SJSA1 (cell line): ENCODE measurements at regions not wholly inside any gene's neighbourhood (a gene's known extent, or its start where the extent isn't known, plus 50 kb on each side); places are given as distances from the start of the nearest gene placed in this dataset.
A peak's percentile ranks its signal among the peaks of the same experiment; 100 is the strongest.

Source experiments
- DNase-seq, 2 experiments: peaks; one replicate each; pipeline ENCODE4 v3.0.0-alpha.2; 2015 to 2020; ENCODE audit warnings: low spot score in 2 of 2, low read depth in 1 of 2
- H3K27ac ChIP-seq: fragments of 250-450 bp; sonication (Bioruptor Pico); 2 replicates; pipeline ENCODE4 v1.5.1; 2020; ENCODE audit warnings: mild to moderate bottlenecking, moderate library complexity
- H3K27me3 ChIP-seq: fragments of 250-450 bp; sonication (Bioruptor Pico); replicated peaks from 2 replicates; pipeline ENCODE4 v1.5.1; 2020; ENCODE audit warnings: mild to moderate bottlenecking, moderate library complexity
- H3K36me3 ChIP-seq: fragments of 250-450 bp; sonication (Bioruptor Pico); 2 replicates; pipeline ENCODE4 v1.5.1; 2020; ENCODE audit warnings: mild to moderate bottlenecking
- H3K4me1 ChIP-seq: fragments of 250-450 bp; sonication (Bioruptor Pico); replicated peaks from 2 replicates; pipeline ENCODE4 v1.6.1; 2021; ENCODE audit warnings: mild to moderate bottlenecking
- H3K4me3 ChIP-seq: fragments of 250-450 bp; sonication (Bioruptor Pico); 2 replicates; pipeline ENCODE4 v1.5.1; 2020; ENCODE audit warnings: mild to moderate bottlenecking
- H3K9me3 ChIP-seq: fragments of 250-450 bp; sonication (Bioruptor Pico); replicated peaks from 2 replicates; pipeline ENCODE4 v1.5.1; 2020; ENCODE audit warnings: mild to moderate bottlenecking

DNA sequence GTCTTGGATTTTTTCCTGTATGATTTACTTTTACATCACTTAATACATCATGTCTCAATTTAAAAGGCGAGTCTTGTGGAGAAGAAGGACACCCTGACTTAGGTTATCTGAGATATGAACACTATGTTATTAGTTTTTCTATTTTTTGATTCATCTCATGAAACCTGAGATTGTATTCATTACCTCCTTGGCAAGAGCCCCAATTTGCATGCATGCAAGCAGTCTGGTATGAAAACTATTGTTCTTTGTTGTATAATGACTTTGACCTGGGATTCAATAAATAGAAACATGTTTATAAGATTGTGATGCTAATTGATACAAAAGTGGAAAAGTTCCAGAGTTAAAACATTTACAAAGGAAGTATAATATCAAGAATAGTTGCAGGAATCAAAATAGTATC is 576.1 kb downstream of the NOVA1 start:
- Histone ChIP-seq H3K27me3 (no peaks in the 10 kb centered on the region), H3K36me3 (no peaks in the 10 kb centered on the region), H3K9me3 (no peaks in the 10 kb centered on the region), H3K4me1 (no peaks in the 10 kb centered on the region), H3K4me3 (no peak overlapping the region), H3K27ac (no peak overlapping the region)
- no peak for DNase-seq

DNA sequence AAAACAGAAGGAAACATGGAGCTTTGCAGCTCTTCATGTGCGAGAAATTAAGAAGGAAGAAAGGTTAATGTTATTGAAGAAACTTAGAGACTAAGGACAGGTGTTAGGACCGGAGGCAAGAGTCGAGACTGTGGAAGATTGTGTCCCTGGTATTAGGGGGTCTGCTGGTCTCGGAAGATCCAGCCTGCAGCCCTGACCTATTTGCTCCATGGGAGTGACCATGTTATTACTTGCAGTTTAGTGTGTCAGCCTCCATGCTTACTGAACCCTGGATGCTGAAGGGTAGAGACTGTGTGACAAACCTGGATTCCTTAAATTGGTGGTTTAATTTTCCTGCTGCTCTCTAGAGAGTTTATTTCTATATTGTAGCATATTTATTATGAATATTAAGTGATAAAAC is 580.6 kb downstream of the NOVA1 start:
- no peak overlapping the region for H3K4me3 ChIP-seq
- no peaks in the 10 kb centered on the region for H3K36me3 ChIP-seq
- no peak for DNase-seq
- H3K27ac ChIP-seq = no peak overlapping the region
- no peaks in the 10 kb centered on the region for H3K9me3 ChIP-seq
- no peaks in the 10 kb centered on the region for H3K27me3 ChIP-seq
- H3K4me1 ChIP-seq = no peaks in the 10 kb centered on the region

DNA sequence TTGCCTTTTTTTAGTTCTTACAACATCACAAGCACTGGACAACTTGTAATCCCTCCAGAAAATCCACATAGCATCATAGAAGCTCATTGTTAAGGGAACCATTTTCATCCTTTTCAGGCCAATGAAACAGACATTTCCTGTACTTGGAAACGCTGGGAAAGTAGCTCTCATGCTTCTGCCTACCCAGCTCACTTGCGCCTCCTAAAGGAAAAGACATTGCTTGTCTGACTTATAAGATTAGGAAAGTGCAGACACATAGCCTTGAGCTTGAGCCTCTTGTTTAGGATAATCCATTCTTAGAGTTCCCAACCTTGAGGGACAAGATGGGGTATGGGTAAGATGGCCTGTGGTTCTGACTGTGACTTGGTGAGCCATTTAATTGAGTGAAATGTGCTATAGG is 589.5 kb downstream of the NOVA1 start:
- H3K27ac ChIP-seq = no peak overlapping the region
- DNase-seq = no peak

DNA sequence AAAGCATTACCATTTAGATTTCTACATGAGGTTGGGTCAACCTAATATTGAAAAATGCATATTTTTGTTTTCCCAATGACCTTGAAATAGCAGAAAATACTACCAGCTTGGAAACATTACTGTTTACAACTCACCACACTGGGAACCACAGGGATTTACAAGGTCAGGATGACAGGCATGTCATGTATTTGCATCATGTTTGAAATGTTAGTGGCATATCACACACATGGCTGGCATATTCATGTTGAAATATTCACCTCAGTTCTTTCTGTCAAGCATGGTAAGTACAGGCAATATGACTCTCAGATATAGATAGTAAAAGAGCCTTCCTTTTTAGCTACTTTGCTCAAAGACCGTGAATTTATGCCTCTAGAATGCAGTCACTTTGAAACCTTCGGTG is 593.5 kb downstream of the NOVA1 start:
- Histone ChIP-seq H3K36me3 (no peaks in the 10 kb centered on the region), H3K9me3 (no peaks in the 10 kb centered on the region), H3K4me3 (no peak overlapping the region), H3K27ac (no peak overlapping the region), H3K27me3 (no peaks in the 10 kb centered on the region), H3K4me1 (no peaks in the 10 kb centered on the region)
- DNase-seq = no peak

More for the DNA sequence above, 589.5 kb downstream of the NOVA1 start:
- H3K36me3 ChIP-seq = no peaks in the 10 kb centered on the region
- H3K4me1 ChIP-seq = no peaks in the 10 kb centered on the region
- no peak overlapping the region for H3K4me3 ChIP-seq
- no peaks in the 10 kb centered on the region for H3K27me3 ChIP-seq
- no peaks in the 10 kb centered on the region for H3K9me3 ChIP-seq

DNA sequence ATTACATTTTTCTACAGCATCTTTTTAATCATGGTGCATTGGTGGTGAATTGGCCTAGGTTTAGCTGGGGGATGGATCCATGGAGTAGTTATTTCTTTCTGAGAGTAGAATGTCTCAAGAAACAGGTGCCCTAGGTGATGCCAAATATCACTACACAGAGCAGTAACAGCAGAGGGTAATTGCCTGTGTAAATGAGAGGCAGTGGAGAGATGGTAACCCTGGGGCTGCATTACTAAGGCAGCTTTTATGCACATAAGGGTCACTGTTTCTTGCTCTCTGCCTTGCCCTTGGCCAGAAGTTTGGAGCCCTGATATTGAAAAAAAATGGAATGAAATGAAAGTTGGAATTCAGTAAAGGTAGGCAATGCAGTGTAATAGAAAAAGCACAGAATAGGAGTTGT is 604.0 kb downstream of the NOVA1 start:
- no peak overlapping the region for H3K4me3 ChIP-seq
- H3K27me3 ChIP-seq = no peaks in the 10 kb centered on the region
- no peak for DNase-seq
- no peaks in the 10 kb centered on the region for H3K36me3 ChIP-seq
- H3K9me3 ChIP-seq = no peaks in the 10 kb centered on the region
- no peak overlapping the region for H3K27ac ChIP-seq
- no peaks in the 10 kb centered on the region for H3K4me1 ChIP-seq

DNA sequence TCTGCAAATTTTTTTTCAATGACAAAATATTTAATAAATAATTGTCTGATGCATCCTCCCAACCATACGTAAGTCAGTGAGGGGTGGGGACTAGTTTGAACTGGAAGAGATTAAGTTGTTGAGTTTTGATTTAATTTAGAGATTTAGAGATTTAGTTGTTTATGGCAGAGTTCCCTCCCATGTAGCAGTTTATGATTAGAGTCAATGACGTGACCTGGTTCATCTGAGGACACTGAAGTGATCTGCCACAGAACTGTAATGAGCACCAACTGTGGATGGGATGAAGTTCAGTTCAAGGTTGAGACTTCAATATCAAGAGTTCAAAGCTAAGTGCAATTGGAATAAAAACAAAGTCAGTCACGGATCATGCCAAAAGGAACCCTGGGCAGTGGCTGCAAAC is 609.3 kb downstream of the NOVA1 start:
- no peak overlapping the region for H3K27ac ChIP-seq
- H3K4me3 ChIP-seq = no peak overlapping the region
- no peak for DNase-seq
- no peaks in the 10 kb centered on the region for H3K9me3 ChIP-seq
- no peaks in the 10 kb centered on the region for H3K27me3 ChIP-seq
- H3K36me3 ChIP-seq = no peaks in the 10 kb centered on the region
- no peaks in the 10 kb centered on the region for H3K4me1 ChIP-seq

DNA sequence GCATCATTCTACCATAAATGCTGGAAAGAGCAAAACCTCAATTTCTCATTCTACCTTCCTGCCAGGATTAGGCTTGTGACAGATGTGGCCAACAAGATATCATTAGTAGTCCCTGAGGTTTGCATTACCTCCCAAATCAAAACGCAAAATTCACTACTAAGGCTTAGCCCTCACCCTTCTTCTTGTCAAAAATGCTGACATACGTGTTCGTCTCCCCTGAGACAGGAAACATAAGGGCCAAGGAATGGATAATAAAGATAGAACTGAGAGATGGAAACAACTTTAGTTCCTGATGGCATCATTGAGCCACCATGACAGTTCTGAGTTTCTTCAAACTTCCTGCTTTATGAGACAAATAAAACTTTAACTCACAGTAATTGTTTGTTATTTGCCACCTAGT is 642.1 kb downstream of the NOVA1 start:
- Histone ChIP-seq H3K27me3 (no peaks in the 10 kb centered on the region), H3K4me1 (no peaks in the 10 kb centered on the region), H3K9me3 (no peaks in the 10 kb centered on the region), H3K4me3 (no peak overlapping the region), H3K36me3 (no peaks in the 10 kb centered on the region), H3K27ac (no peak overlapping the region)
- no peak for DNase-seq

DNA sequence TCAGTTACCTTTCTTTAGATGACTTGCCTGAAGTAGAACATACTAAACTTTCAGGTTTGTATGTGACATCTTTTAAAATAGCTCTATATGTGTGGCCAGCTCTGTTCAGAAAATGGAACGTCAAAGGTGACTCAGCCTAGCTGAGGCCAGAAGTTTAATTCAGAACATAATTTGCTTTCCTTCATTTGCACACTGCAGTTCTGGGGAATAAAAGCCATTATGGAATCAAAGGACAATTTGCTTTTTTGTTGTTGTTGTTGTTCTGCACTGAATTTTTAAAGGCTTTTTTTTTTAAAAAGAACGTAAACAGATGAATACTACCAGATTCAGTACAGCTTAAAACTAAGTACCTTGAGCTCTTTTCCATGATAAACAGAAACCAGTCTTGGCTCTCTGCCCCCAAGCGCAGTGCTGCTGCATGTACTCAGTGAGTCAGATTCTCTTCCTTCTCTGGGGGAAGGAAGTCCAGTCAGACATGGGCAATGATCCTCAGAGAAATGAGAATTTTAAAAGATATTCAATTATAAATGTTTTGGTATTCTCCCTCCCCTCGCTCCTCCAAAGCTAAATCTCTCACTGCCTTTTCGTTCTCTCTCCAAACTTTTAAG is 644.2 kb downstream of the NOVA1 start:
- no peaks in the 10 kb centered on the region for H3K36me3 ChIP-seq
- no peaks in the 10 kb centered on the region for H3K4me1 ChIP-seq
- H3K4me3 ChIP-seq = no peak overlapping the region
- DNase-seq = peak in 1 of 2 experiments; percentile 1
- H3K27ac ChIP-seq = no peak overlapping the region
- H3K9me3 ChIP-seq = no peaks in the 10 kb centered on the region
- no peaks in the 10 kb centered on the region for H3K27me3 ChIP-seq

DNA sequence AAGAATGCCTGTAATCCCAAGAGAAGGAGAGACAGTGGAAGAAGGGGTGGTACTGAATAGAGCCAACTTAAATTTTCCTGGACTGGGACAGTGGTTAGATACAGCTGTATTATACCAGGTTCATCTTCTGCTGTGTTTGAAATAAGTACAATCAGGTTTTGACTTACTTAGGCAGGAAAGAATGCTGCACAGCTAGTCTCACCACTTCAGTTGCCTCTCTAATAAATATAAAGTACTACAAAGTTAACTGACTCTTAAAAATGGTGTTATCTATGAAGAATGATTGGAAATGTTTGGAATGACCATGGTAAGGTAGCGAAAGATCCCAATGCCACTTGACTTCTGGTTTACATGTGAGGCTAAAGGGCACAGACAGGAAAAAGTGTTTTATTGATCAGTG is 652.1 kb downstream of the NOVA1 start:
- Histone ChIP-seq H3K9me3 (no peaks in the 10 kb centered on the region), H3K4me1 (no peaks in the 10 kb centered on the region), H3K36me3 (no peaks in the 10 kb centered on the region), H3K4me3 (no peak overlapping the region), H3K27me3 (no peaks in the 10 kb centered on the region), H3K27ac (no peak overlapping the region)
- DNase-seq = no peak

DNA sequence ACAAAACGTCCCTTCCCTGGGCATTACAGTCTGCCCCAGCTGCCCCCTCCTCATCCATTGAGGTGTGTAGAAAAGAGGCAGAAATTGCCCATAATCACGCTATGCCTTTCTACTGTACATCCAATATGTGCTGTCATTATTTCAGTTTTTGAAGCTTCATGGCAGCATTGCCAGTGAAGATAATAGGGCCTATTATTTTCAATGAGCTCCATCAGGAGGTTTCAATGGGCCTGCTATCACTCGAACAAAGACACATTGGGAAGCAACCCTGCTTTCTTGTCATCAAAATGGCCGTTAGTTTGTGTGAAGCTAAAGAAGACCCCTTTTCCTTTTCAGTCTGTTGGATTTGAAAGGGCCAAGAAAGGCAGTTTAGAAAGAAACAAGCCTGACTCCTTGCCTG is 653.8 kb downstream of the NOVA1 start:
- no peaks in the 10 kb centered on the region for H3K9me3 ChIP-seq
- no peaks in the 10 kb centered on the region for H3K27me3 ChIP-seq
- H3K27ac ChIP-seq = no peak overlapping the region
- H3K4me1 ChIP-seq = no peaks in the 10 kb centered on the region
- no peak overlapping the region for H3K4me3 ChIP-seq
- no peaks in the 10 kb centered on the region for H3K36me3 ChIP-seq
- no peak for DNase-seq

DNA sequence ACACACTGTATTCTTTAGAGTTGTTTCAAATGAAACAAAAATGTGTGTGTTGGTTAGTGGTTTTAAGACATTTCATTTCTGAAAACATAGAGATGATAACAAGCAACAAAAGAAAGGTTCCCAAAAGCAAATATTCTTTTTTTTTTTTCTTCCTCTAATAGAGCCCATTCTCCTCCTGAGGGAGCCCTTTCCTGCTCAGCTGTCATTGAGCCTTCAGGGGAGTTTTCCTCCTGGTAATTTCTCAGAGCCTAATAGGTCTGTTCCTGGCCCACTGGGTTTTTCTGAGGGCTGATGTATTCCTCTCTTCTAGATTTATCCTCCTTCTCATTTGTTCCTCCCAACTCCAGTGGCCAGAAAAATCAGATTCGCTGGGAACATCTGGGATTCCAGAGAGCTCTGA is 654.5 kb downstream of the NOVA1 start:
- no peaks in the 10 kb centered on the region for H3K27me3 ChIP-seq
- no peak for DNase-seq

DNA sequence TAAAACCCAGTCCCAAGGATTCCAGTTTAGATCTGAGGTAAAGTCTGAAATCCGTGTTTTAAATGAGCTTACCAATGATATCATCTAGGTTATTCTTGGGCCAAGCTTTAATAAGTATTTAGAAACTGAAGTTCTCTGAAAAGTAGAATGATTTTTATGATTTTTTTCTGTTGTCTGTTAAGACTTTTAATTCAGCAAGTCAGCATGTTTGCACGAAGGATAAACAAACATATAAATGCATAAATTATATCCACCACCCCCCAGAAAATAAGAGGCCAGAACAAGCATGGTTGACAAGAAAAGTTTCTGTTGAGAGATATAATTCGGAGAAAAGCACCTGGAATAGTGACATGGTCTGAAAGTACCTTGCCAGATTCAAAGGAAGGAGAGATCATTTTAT is 655.7 kb downstream of the NOVA1 start:
- DNase-seq = no peak

More for the DNA sequence above, 654.5 kb downstream of the NOVA1 start:
- Histone ChIP-seq H3K36me3 (no peaks in the 10 kb centered on the region), H3K9me3 (no peaks in the 10 kb centered on the region), H3K4me1 (no peaks in the 10 kb centered on the region), H3K4me3 (no peak overlapping the region), H3K27ac (no peak overlapping the region)

DNA sequence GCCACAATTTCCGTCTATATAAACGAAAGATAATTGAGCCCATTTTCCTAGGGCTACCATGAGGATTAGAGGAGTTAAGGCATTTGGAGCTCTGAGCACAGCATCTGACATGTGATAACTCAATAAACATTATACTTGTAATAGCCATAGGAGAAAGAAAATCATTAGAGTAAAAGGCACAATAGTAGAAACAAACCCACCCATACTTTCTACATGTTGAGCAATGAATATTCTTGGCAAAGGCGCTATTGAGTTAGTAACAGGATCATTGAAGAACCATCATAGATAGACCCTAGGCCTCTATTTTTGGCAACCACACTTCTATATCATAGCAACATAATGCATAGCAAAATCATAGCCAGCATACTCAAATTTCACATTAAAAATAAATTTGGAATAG is 664.1 kb downstream of the NOVA1 start:
- Histone ChIP-seq H3K36me3 (no peaks in the 10 kb centered on the region), H3K27me3 (no peaks in the 10 kb centered on the region), H3K4me3 (no peak overlapping the region), H3K27ac (no peak overlapping the region), H3K4me1 (no peaks in the 10 kb centered on the region), H3K9me3 (no peaks in the 10 kb centered on the region)
- DNase-seq = no peak

More for the DNA sequence above, 655.7 kb downstream of the NOVA1 start:
- Histone ChIP-seq H3K27me3 (no peaks in the 10 kb centered on the region), H3K4me3 (no peak overlapping the region), H3K27ac (no peak overlapping the region), H3K4me1 (no peaks in the 10 kb centered on the region), H3K36me3 (no peaks in the 10 kb centered on the region), H3K9me3 (no peaks in the 10 kb centered on the region)

DNA sequence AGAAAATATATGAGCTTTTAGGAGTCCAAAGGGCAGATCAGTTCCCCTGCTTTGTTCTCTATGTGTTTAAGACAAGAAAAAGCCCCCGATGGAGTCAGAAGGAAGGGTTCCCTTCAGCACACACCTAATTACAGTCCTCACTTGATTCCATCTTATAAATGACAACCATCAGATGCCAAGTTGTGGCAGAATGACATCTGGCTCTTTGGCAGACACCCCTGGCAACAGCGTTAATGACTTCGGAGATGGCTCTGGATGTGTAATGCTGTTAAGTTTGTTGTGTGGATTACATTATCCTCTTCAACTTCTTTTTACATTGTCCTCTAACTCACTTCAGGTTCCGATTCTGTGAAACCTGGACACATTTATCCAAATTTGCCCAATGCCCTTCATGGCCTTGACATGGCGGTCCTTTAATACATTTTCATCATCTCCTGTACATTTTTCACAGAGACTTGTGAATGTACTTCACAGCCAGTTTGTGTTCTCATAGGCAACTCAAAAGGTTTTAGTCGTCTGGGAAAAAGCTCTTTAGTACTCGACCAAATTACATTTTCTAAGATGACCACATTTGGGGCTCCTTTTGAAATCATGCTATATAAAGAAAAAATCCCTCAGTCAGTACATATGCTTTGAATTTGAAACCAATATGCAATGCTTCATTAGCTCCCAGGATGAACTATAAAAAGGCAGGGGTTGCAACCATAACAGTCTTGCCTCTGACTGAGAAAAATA is 667.8 kb downstream of the NOVA1 start:
- H3K36me3 ChIP-seq = no peaks in the 10 kb centered on the region
- H3K9me3 ChIP-seq = no peaks in the 10 kb centered on the region
- no peak overlapping the region for H3K4me3 ChIP-seq
- no peak overlapping the region for H3K27ac ChIP-seq
- H3K27me3 ChIP-seq = no peaks in the 10 kb centered on the region
- DNase-seq = no peak
- no peaks in the 10 kb centered on the region for H3K4me1 ChIP-seq

DNA sequence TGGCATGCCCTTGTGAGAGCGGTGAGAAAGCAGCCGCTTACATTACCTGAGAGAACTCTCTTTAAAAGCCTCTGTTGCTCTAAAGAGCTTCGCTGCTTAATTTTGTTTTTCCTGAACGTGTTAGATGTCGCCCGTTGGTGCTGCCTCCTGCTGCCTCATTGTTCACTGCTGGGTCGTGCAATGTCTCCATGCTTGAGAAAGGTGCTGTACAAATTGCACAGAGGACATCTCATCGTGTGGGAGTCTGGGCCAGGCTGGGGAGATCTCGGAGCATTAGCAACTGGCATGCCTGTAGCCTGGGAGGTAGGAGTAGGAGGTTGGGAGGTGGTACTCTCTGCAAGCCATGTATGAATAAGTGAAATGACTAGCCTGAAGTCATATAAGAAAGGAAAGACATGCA is 686.0 kb downstream of the NOVA1 start:
- no peak for DNase-seq
- Histone ChIP-seq H3K36me3 (no peaks in the 10 kb centered on the region), H3K27ac (no peak overlapping the region), H3K4me3 (no peak overlapping the region), H3K4me1 (no peaks in the 10 kb centered on the region), H3K27me3 (no peaks in the 10 kb centered on the region), H3K9me3 (no peaks in the 10 kb centered on the region)
